Natural killer cell (primary cell): ENCODE measurements at regions not wholly inside any gene's neighbourhood (a gene's known extent, or its start where the extent isn't known, plus 50 kb on each side); places are given as distances from the start of the nearest gene placed in this dataset.

Experiments used
- ATAC-seq, 3 donors: fragments of 150-1000 bp in 2 of 3; fragments of 200-7000 bp in 1 of 3; cut with Tn5 transposase; 1 replicate in 1 of 3; 2 replicates in 2 of 3; pipeline ENCODE4 v1.10.0; 2021; ENCODE audit warnings: mild to moderate bottlenecking in 2 of 3, moderate library complexity in 2 of 3
- DNase-seq, 2 donors: peaks; one replicate each; pipeline versions ENCODE4 v3.0.0 to v3.0.0-alpha.2; 2013 to 2021; ENCODE audit warnings: mixed read lengths in 1 of 2
- H3K27ac ChIP-seq: one replicate; pipeline ENCODE4 v1.5.1; 2013; ENCODE audit warnings: mild to moderate bottlenecking, low read length
- H3K27me3 ChIP-seq: one replicate; pipeline ENCODE4 v1.6.1; 2013; ENCODE audit warnings: low read length; ENCODE audit not compliant: control insufficient read depth, insufficient read depth
- H3K36me3 ChIP-seq: one replicate; pipeline ENCODE4 v1.6.1; 2013; ENCODE audit warnings: low read length; ENCODE audit not compliant: control insufficient read depth, insufficient read depth
- H3K4me1 ChIP-seq: one replicate; pipeline ENCODE4 v1.6.1; 2013; ENCODE audit warnings: low read length; ENCODE audit not compliant: control insufficient read depth, insufficient read depth
- H3K4me3 ChIP-seq: one replicate; pipeline ENCODE4 v1.5.1; 2013; ENCODE audit warnings: low read length
- H3K9me3 ChIP-seq: one replicate; pipeline ENCODE4 v1.6.1; 2013; ENCODE audit warnings: low read length; ENCODE audit not compliant: control insufficient read depth, insufficient read depth
- H3K27ac Mint-ChIP-seq, 2 donors: one replicate each; pipeline ENCODE4 v1.8.0; 2022; ENCODE audit warnings: mild to moderate bottlenecking in 2 of 2, mixed read lengths in 2 of 2, moderate library complexity in 1 of 2
- H3K27me3 Mint-ChIP-seq, 2 donors: one replicate each; pipeline ENCODE4 v1.8.0; 2022; ENCODE audit warnings: low read depth in 2 of 2, mixed read lengths in 2 of 2
- H3K36me3 Mint-ChIP-seq: one replicate; pipeline ENCODE4 v1.8.0; 2022; ENCODE audit warnings: mixed read lengths
- H3K4me1 Mint-ChIP-seq, 2 donors: one replicate each; pipeline ENCODE4 v1.8.0; 2022; ENCODE audit warnings: mixed read lengths in 2 of 2
- H3K4me3 Mint-ChIP-seq: one replicate; pipeline ENCODE4 v1.8.0; 2022; ENCODE audit warnings: mild to moderate bottlenecking, moderate library complexity, mixed read lengths
- H3K9me3 Mint-ChIP-seq, 2 donors: one replicate each; pipeline ENCODE4 v1.8.0; 2022; ENCODE audit warnings: mixed read lengths in 2 of 2
- CTCF ChIP-seq: fragments of 200-600 bp; IDR thresholded peaks from one replicate; pipeline ENCODE4 v1.8.0; 2022; ENCODE audit warnings: antibody characterized with exemption
- WGBS: methylation state at CpG from one replicate; pipeline ENCODE4 v1.1.7; 2013; ENCODE audit warnings: missing lambda C conversion rate; ENCODE audit not compliant: insufficient coverage; 5-methylcytosine and 5-hydroxymethylcytosine counted together
- intact Hi-C: fragments of 100-400 bp; cut with micrococcal nuclease; formaldehyde crosslinking; loops from one replicate; pipeline ENCODE4 v1.14.2; 2022

GRCh38 chr9:135365013-135365768, 114.4 kb upstream of the PPP1R26 start:
- Mint-ChIP-seq H3K27ac (no peak overlapping the region), H3K9me3 (peaks cover 4 to 6% of the 10 kb centered on the region in 2 donors), H3K36me3 (no peaks in the 10 kb centered on the region), H3K4me3 (no peak overlapping the region), H3K4me1 (peaks cover 2 to 5% of the 10 kb centered on the region in 2 donors), H3K27me3 (no peaks in the 10 kb centered on the region)
- H3K27me3 ChIP-seq = no peaks in the 10 kb centered on the region
- H3K36me3 ChIP-seq = no peaks in the 10 kb centered on the region
- TF ChIP-seq CTCF = no peak
- H3K9me3 ChIP-seq = no peaks in the 10 kb centered on the region
- no peak for ATAC-seq
- WGBS = 61% methylated on average over 10 of the region's 10 CpGs
- H3K4me3 ChIP-seq = no peak overlapping the region
- H3K27ac ChIP-seq = no peak overlapping the region
- no peak for DNase-seq
- intact Hi-C loops = no loop called here
- peaks cover under 1% of the 10 kb centered on the region for H3K4me1 ChIP-seq

- Mint-ChIP-seq H3K4me3 (no peak overlapping the region), H3K9me3 (peaks cover 4 to 6% of the 10 kb centered on the region in 2 donors)
- TF ChIP-seq CTCF = no peak
Observed at GRCh38 chr9:135366104-135366503, 113.5 kb upstream of the PPP1R26 start.

GRCh38 chr9:135369412-135369990, 110.1 kb upstream of the PPP1R26 start:
- Histone ChIP-seq H3K4me3 (no peak overlapping the region), H3K27me3 (no peaks in the 10 kb centered on the region), H3K9me3 (no peaks in the 10 kb centered on the region), H3K4me1 (no peaks in the 10 kb centered on the region), H3K27ac (no peak overlapping the region), H3K36me3 (no peaks in the 10 kb centered on the region)
- intact Hi-C loops = no loop called here
- Mint-ChIP-seq H3K4me1 (no peaks in the 10 kb centered on the region), H3K36me3 (no peaks in the 10 kb centered on the region), H3K27ac (no peak overlapping the region), H3K9me3 (no peaks in the 10 kb centered on the region), H3K4me3 (no peak overlapping the region), H3K27me3 (no peaks in the 10 kb centered on the region)
- DNase-seq = no peak
- TF ChIP-seq CTCF = no peak
- ATAC-seq = no peak
- WGBS = 77% methylated on average over 2 of the region's 2 CpGs

More at GRCh38 chr9:135366104-135366503, 113.5 kb upstream of the PPP1R26 start:
- no peak for ATAC-seq
- H3K27ac Mint-ChIP-seq = no peak overlapping the region
- no peaks in the 10 kb centered on the region for H3K9me3 ChIP-seq
- DNase-seq = no peak
- 70% methylated on average over 3 of the region's 3 CpGs for WGBS
- no peaks in the 10 kb centered on the region for H3K4me1 ChIP-seq
- intact Hi-C loops = no loop called here
- H3K36me3 Mint-ChIP-seq = no peaks in the 10 kb centered on the region
- no peaks in the 10 kb centered on the region for H3K27me3 Mint-ChIP-seq
- H3K36me3 ChIP-seq = no peaks in the 10 kb centered on the region
- no peaks in the 10 kb centered on the region for H3K27me3 ChIP-seq
- H3K4me3 ChIP-seq = no peak overlapping the region
- H3K4me1 Mint-ChIP-seq = peaks cover 0 to 5% of the 10 kb centered on the region in 2 donors
- H3K27ac ChIP-seq = no peak overlapping the region
